Heart right ventricle (tissue), 16 donors: ENCODE measurements at regions not wholly inside any gene's neighbourhood (a gene's known extent, or its start where the extent isn't known, plus 50 kb on each side); places are given as distances from the start of the nearest gene placed in this dataset.

ENCODE experiments used
- ATAC-seq, 8 donors: fragments of 200-7000 bp; cut with Tn5 transposase; one replicate each; pipeline ENCODE4 v1.9.1; 2020; ENCODE audit warnings: mild to moderate bottlenecking in 8 of 8, moderate library complexity in 8 of 8, moderate number of reproducible peaks in 1 of 8
- DNase-seq, 2 donors: peaks; one replicate each; pipeline ENCODE4 v3.0.0-alpha.2; 2020
- H3K27ac ChIP-seq, 10 donors: fragments of 200-600 bp; sonication (generic) in 2 of 10; one replicate each; pipeline versions ENCODE4 v1.5.0 to v1.8.0; 2020 to 2022; ENCODE audit warnings: mild to moderate bottlenecking in 3 of 10
- H3K27me3 ChIP-seq, 7 donors: fragments of 200-600 bp; one replicate each; pipeline ENCODE4 v1.8.0; 2021 to 2022; ENCODE audit warnings: mild to moderate bottlenecking in 2 of 7
- H3K36me3 ChIP-seq, 9 donors: fragments of 200-600 bp; sonication (generic) in 1 of 9; one replicate each; pipeline versions ENCODE4 v1.5.0 to v1.8.0; 2020 to 2022; ENCODE audit warnings: mild to moderate bottlenecking in 2 of 9
- H3K4me1 ChIP-seq, 9 donors: fragments of 200-600 bp; sonication (generic) in 1 of 9; one replicate each; pipeline versions ENCODE4 v1.5.0 to v1.8.0; 2020 to 2022; ENCODE audit warnings: mild to moderate bottlenecking in 4 of 9
- H3K4me3 ChIP-seq, 10 donors: fragments of 200-600 bp; sonication (generic) in 2 of 10; one replicate each; pipeline versions ENCODE4 v1.5.0 to v1.8.0; 2020 to 2022; ENCODE audit warnings: mild to moderate bottlenecking in 7 of 10, moderate library complexity in 2 of 10
- H3K9me3 ChIP-seq, 11 donors: fragments of 200-600 bp in 10 of 11; sonication (generic) in 2 of 11; one replicate each; pipeline versions ENCODE4 v1.5.0 to v1.8.0; 2013 to 2022; ENCODE audit warnings: mild to moderate bottlenecking in 2 of 11, control low read depth in 1 of 11, moderate library complexity in 1 of 11
- WGBS, 2 donors: extraction: QIAGEN DNeasy Blood & Tissue Kit; methylation state at CpG; one replicate each; pipeline ENCODE4 v1.1.7; 2013; ENCODE audit warnings: inconsistent platforms in 1 of 2; 5-methylcytosine and 5-hydroxymethylcytosine counted together
- intact Hi-C, 10 donors: fragments of 100-400 bp; cut with DNase I; formaldehyde crosslinking; loops; one replicate each; pipeline versions ENCODE4 v1.11.1 to v1.14.2; 2022
- TF ChIP-seq, protein P1 (sequence below), 9 donors: fragments of 200-600 bp; sonication (generic) in 2 of 9; IDR thresholded peaks; one replicate each; pipeline versions ENCODE4 v1.5.0 to v1.8.0; 2021 to 2022; ENCODE audit warnings: antibody characterized with exemption in 9 of 9, mild to moderate bottlenecking in 5 of 9, moderate library complexity in 1 of 9
- donor health status: Arrhythmogenic right ventricular cardiomyopathy.
- donor health status: ischemic (EF 13 %, LVEDD 7.1; RV severe dilation, severe dysfunction).
- donor health status: healthy with polysubstance abuse.
- donor health status: DM: no; HTN: yes; CAD: no.
- donor health status: DM: no; HTN: no; CAD: no.
- donor health status: ischemic (EF 25% LVEDD 6.9; RV normal size, moderate dysfunction).
- donor health status: ischemic (EF 25% LVEDD 5.7; RV mildly dilated, moderate dysfunction).
- donor health status: healthy.
- donor health status: DM: yes; HTN: yes; CAD: no.
- donor health status: Ischemic cardiomyopathy.
- donor health status: ischemic (EF 35%, LVEDD 5.7; RV mildly dilated, moderate dysfunction).
- donor health status: nonischemic (EF 11% LVEDD 7.7; RV severe dilation, severe dysfunction).
- donor health status: DM: yes; HTN: yes; CAD: no.
- donor health status: PGD.
- donor health status: ischemic (EF 29% LVEDD 5.4; RV normal size, mild dysfunction).
- donor health status: nonischemic (EF 23%, LVEDD 6.1; RV moderate dilation, normal function).

DNA sequence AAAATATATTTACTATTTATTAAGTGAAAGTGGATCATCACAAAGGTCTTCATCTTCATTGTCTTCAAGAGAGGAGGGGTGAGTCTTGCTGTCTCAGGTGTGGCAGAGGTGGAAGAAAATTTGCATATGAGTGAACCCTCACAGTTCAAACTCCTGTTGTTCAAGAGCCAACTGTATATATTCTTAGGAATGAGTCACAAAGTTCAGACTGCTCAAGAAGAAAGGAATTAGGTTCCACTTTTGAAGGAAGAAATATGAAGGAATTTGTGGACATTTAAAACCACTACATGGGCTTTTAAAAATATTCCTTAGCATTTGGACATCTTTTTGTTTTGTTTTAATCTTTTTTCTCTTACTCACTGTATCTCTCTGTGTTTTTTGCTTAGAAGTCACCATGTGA lies 212.6 kb downstream of the INSIG2 start:
- intact Hi-C loops: no loop called here
- ATAC-seq (no peak), DNase-seq (no peak)
- Histone ChIP-seq H3K4me3 (no peak overlapping the region), H3K4me1 (no peaks in the 10 kb centered on the region), H3K9me3 (no peaks in the 10 kb centered on the region), H3K27ac (no peak overlapping the region), H3K27me3 (peaks cover 0 to 35% (median 8%) of the 10 kb centered on the region in 7 donors), H3K36me3 (no peaks in the 10 kb centered on the region)
- TF ChIP-seq, protein P1, sequence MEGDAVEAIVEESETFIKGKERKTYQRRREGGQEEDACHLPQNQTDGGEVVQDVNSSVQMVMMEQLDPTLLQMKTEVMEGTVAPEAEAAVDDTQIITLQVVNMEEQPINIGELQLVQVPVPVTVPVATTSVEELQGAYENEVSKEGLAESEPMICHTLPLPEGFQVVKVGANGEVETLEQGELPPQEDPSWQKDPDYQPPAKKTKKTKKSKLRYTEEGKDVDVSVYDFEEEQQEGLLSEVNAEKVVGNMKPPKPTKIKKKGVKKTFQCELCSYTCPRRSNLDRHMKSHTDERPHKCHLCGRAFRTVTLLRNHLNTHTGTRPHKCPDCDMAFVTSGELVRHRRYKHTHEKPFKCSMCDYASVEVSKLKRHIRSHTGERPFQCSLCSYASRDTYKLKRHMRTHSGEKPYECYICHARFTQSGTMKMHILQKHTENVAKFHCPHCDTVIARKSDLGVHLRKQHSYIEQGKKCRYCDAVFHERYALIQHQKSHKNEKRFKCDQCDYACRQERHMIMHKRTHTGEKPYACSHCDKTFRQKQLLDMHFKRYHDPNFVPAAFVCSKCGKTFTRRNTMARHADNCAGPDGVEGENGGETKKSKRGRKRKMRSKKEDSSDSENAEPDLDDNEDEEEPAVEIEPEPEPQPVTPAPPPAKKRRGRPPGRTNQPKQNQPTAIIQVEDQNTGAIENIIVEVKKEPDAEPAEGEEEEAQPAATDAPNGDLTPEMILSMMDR (IDR thresholded peaks at IDR 0.05): no peak

DNA sequence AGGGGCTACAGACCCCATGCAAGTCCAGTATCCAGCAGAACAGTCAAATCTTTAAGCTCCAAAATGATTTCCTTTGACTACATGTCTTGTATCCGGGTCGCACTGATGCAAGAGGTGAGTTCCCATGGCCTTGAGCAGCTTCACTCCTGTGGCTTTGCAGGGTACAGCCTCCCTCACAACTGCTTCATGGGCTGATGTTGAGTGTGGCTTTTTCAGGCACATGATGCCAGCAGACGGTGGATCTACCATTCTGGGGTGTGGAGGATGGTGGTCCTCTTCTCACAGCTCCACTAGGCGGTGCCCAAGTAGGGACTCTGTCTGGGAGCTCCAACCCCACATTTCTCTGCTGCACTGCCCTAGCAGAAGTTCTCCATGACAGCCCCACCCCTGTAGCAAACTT lies 208.4 kb downstream of the INSIG2 start:
- TF ChIP-seq, protein P1 (IDR thresholded peaks at IDR 0.05): no peak
- ATAC-seq: no peak
- Histone ChIP-seq H3K27ac (no peak overlapping the region), H3K4me1 (no peaks in the 10 kb centered on the region), H3K27me3 (peaks cover 0 to 46% (median 8%) of the 10 kb centered on the region in 7 donors), H3K9me3 (no peaks in the 10 kb centered on the region), H3K4me3 (no peak overlapping the region), H3K36me3 (no peaks in the 10 kb centered on the region)
- no peak for DNase-seq
- WGBS, 2 donors: 85 to 90% methylated on average over 4 of the region's 4 CpGs
- intact Hi-C loops: no loop called here

DNA sequence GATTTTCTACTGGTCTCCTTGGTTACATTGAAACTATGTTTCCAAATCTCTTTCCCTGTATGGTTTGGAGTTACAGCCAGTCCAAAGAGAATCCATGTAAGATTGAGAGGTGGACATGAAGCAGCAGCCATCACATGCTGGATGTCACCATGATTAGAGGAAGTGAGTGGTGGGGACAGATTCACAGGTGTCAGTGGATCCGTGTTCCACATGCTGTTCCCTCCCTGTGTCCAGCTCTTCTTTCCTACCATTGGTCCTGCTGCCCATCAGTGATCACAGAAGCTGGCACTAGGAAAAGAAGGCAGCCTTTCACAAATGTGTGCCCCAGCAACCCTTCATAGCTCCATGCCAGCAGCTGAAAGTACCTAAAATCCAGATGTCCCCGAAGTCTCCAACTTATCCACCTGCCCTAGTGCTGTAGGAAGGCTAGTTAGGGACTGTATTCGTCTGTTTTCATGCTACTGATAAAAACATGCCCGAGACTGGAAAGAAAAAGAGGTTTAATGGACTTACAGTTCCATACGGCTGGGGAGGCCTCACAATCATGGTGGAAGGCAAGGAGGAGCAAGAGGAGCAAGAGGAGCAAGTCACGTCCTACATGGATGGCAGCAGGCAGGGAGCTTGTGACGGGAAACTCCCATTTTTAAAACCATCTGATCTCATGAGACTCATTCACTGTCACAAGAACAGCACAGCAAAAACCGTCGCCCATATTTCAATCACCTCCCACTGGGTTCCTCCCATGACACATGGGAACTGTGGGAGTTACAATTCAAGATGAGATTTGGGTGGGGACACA lies 207.5 kb downstream of the INSIG2 start:
- Histone ChIP-seq H3K4me3 (no peak overlapping the region), H3K27me3 (peaks cover 0 to 48% (median 11%) of the 10 kb centered on the region in 7 donors), H3K27ac (no peak overlapping the region), H3K9me3 (no peaks in the 10 kb centered on the region), H3K36me3 (no peaks in the 10 kb centered on the region), H3K4me1 (no peaks in the 10 kb centered on the region)
- ATAC-seq (no peak), DNase-seq (no peak)
- WGBS, 2 donors: 74 to 76% methylated on average over 9 of the region's 9 CpGs
- TF ChIP-seq, protein P1 (IDR thresholded peaks at IDR 0.05): no peak
- intact Hi-C loops: no loop called here

DNA sequence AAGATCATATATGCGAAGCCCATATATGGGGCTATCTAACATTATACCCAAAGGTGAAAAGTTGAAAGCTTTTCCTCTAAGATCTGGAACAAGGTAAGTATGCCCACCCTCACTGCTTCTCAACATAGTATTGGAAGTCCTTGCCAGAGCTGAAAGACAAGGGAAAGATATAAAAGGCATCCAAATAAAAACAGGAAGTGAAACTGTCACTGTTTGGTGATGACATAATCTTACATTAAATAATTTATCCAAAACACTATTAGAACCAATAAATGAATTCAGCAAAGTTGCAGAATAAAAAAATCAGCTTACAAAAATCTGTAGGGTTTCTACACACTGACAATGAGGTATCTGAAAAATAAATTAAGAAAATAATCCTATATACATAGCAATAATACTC lies 205.8 kb downstream of the INSIG2 start:
- DNase-seq (no peak), ATAC-seq (no peak)
- intact Hi-C loops: no loop called here
- Histone ChIP-seq H3K36me3 (no peaks in the 10 kb centered on the region), H3K27ac (no peak overlapping the region), H3K4me1 (no peaks in the 10 kb centered on the region), H3K27me3 (peaks cover 0 to 37% (median 11%) of the 10 kb centered on the region in 7 donors), H3K9me3 (no peaks in the 10 kb centered on the region), H3K4me3 (no peak overlapping the region)
- 92 to 95% methylated on average over 1 of the region's 1 CpG for WGBS, 2 donors
- TF ChIP-seq, protein P1 (IDR thresholded peaks at IDR 0.05): no peak
